ENCODE measurements at regions not wholly inside any gene's neighbourhood (a gene's known extent, or its start where the extent isn't known, plus 50 kb on each side); places are given as distances from the start of the nearest gene placed in this dataset.

- H3K4me3 ChIP-seq (ENCODE audit: low read length in 2 of 2), result no peak overlapping the region
- no peak overlapping the region for H3K27ac ChIP-seq (ENCODE audit: low read length)
- no peaks in the 10 kb centered on the region for H3K36me3 ChIP-seq (ENCODE audit: control insufficient read depth in 2 of 2, insufficient read depth in 2 of 2, low read length in 2 of 2)
- H3K9ac ChIP-seq (ENCODE audit: low read length in 2 of 2), result no peak overlapping the region
- no peaks in the 10 kb centered on the region for H3K27me3 ChIP-seq (ENCODE audit: control insufficient read depth in 1 of 2, insufficient read depth in 2 of 2, low read length in 2 of 2)
- peaks cover 0 to 2% of the 10 kb centered on the region in 2 donors for H3K9me3 ChIP-seq (ENCODE audit: control insufficient read depth in 2 of 2, low read length in 2 of 2)
- no peaks in the 10 kb centered on the region for H3K4me1 ChIP-seq (ENCODE audit: control insufficient read depth, insufficient read depth, low read length)
These were observed 389.8 kb upstream of the BRINP1 start for GRCh38 chr9:119758990-119759389.

GRCh38 chr9:119758241-119758640 is 389.0 kb upstream of the BRINP1 start:
- H3K4me3 ChIP-seq (ENCODE audit: low read length in 2 of 2), result no peak overlapping the region
- H3K9me3 ChIP-seq (ENCODE audit: control insufficient read depth in 2 of 2, low read length in 2 of 2), result peaks cover 0 to 2% of the 10 kb centered on the region in 2 donors
- H3K27me3 ChIP-seq (ENCODE audit: control insufficient read depth in 1 of 2, insufficient read depth in 2 of 2, low read length in 2 of 2), result no peaks in the 10 kb centered on the region
- no peaks in the 10 kb centered on the region for H3K4me1 ChIP-seq (ENCODE audit: control insufficient read depth, insufficient read depth, low read length)
- no peak overlapping the region for H3K27ac ChIP-seq (ENCODE audit: low read length)
- H3K9ac ChIP-seq (ENCODE audit: low read length in 2 of 2), result no peak overlapping the region
- no peaks in the 10 kb centered on the region for H3K36me3 ChIP-seq (ENCODE audit: control insufficient read depth in 2 of 2, insufficient read depth in 2 of 2, low read length in 2 of 2)

DNA sequence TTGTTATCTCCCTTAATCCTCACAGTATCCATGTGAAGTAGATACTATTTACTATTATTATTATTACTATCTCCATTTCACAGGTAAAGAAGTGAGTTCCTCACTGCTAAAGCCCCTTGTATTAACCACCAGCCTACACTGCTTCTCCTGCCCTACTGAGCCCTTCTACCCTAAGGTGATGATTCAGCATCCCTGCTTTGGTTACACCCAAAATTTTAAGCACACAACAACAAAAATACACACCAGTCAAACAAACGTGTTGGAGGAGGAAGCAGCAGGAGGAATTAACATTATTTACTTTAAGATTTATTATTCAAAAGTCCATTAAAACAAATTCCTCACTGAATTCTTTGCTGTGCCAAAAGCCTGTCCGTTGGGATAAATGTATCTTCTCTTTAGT is 370.2 kb upstream of the BRINP1 start:
- Histone ChIP-seq H3K27ac (ENCODE audit: low read length) (no peak overlapping the region), H3K36me3 (ENCODE audit: control insufficient read depth in 2 of 2, insufficient read depth in 2 of 2, low read length in 2 of 2) (no peaks in the 10 kb centered on the region), H3K9ac (ENCODE audit: low read length in 2 of 2) (no peak overlapping the region), H3K9me3 (ENCODE audit: control insufficient read depth in 2 of 2, low read length in 2 of 2) (peaks cover 0 to 4% of the 10 kb centered on the region in 2 donors), H3K4me3 (ENCODE audit: low read length in 2 of 2) (no peak overlapping the region), H3K27me3 (ENCODE audit: control insufficient read depth in 1 of 2, insufficient read depth in 2 of 2, low read length in 2 of 2) (no peaks in the 10 kb centered on the region), H3K4me1 (ENCODE audit: control insufficient read depth, insufficient read depth, low read length) (peaks cover 4% of the 10 kb centered on the region)

GRCh38 chr9:119736491-119737454 is 367.5 kb upstream of the BRINP1 start:
- Histone ChIP-seq H3K27me3 (ENCODE audit: control insufficient read depth in 1 of 2, insufficient read depth in 2 of 2, low read length in 2 of 2) (no peaks in the 10 kb centered on the region), H3K27ac (ENCODE audit: low read length) (no peak overlapping the region)

DNA sequence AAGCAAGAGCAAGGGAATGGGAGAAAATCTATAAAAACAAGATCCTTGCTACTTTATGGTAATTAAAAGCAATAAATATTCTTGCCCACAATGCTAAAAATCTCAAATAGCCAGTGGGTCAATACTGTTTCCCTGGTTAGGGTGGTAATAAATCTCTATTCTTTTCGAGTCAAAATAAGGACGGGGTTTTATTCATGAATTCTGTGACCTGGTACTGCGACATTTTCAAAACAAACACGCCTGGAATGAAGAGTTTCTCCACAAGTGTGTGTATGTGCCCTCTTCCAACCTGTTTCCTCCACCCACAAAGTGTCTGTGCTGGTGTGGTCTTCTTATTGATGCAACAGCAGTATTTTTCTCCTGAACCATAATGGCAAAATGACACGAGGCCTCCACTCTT is 358.8 kb upstream of the BRINP1 start:
- Histone ChIP-seq H3K27me3 (ENCODE audit: control insufficient read depth in 1 of 2, insufficient read depth in 2 of 2, low read length in 2 of 2) (peaks cover 0 to 4% of the 10 kb centered on the region in 2 donors), H3K27ac (ENCODE audit: low read length) (no peak overlapping the region), H3K4me1 (ENCODE audit: control insufficient read depth, insufficient read depth, low read length) (no peaks in the 10 kb centered on the region)

More at GRCh38 chr9:119736491-119737454, 367.5 kb upstream of the BRINP1 start:
- no peak overlapping the region for H3K9ac ChIP-seq (ENCODE audit: low read length in 2 of 2)
- H3K4me3 ChIP-seq (ENCODE audit: low read length in 2 of 2), result no peak overlapping the region
- H3K4me1 ChIP-seq (ENCODE audit: control insufficient read depth, insufficient read depth, low read length), result peaks cover 4% of the 10 kb centered on the region
- H3K36me3 ChIP-seq (ENCODE audit: control insufficient read depth in 2 of 2, insufficient read depth in 2 of 2, low read length in 2 of 2), result no peaks in the 10 kb centered on the region
- H3K9me3 ChIP-seq (ENCODE audit: control insufficient read depth in 2 of 2, low read length in 2 of 2), result peaks cover 0 to 4% of the 10 kb centered on the region in 2 donors

GRCh38 chr9:119726035-119726434 is 356.8 kb upstream of the BRINP1 start:
- no peak overlapping the region for H3K4me3 ChIP-seq (ENCODE audit: low read length in 2 of 2)
- H3K27me3 ChIP-seq (ENCODE audit: control insufficient read depth in 1 of 2, insufficient read depth in 2 of 2, low read length in 2 of 2), result peaks cover 0 to 4% of the 10 kb centered on the region in 2 donors
- H3K36me3 ChIP-seq (ENCODE audit: control insufficient read depth in 2 of 2, insufficient read depth in 2 of 2, low read length in 2 of 2), result no peaks in the 10 kb centered on the region
- no peak overlapping the region for H3K27ac ChIP-seq (ENCODE audit: low read length)
- H3K4me1 ChIP-seq (ENCODE audit: control insufficient read depth, insufficient read depth, low read length), result no peaks in the 10 kb centered on the region
- no peaks in the 10 kb centered on the region for H3K9me3 ChIP-seq (ENCODE audit: control insufficient read depth in 2 of 2, low read length in 2 of 2)
- no peak overlapping the region for H3K9ac ChIP-seq (ENCODE audit: low read length in 2 of 2)

More for the DNA sequence above, 358.8 kb upstream of the BRINP1 start:
- H3K9me3 ChIP-seq (ENCODE audit: control insufficient read depth in 2 of 2, low read length in 2 of 2), result no peaks in the 10 kb centered on the region
- no peak overlapping the region for H3K4me3 ChIP-seq (ENCODE audit: low read length in 2 of 2)
- no peaks in the 10 kb centered on the region for H3K36me3 ChIP-seq (ENCODE audit: control insufficient read depth in 2 of 2, insufficient read depth in 2 of 2, low read length in 2 of 2)
- no peak overlapping the region for H3K9ac ChIP-seq (ENCODE audit: low read length in 2 of 2)

DNA sequence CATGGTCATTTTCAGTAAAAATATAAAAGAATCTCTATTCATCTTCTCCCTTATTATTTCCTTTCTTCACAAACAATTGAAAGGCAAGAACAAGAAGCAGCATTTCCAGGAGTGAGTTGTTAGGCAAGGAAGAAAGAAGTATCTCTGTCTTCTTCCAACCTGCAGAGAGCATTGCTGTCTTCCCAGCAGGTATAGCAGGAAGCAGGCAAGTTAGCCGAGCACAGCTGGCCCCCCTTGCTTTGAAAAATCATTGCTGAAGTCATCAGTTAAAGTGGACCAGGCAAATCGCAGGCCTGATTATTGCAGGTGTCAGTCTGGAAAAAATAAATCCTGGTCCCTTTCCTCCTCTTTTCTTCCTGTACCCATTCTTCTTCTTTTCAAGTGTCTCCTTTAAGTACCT is 353.1 kb upstream of the BRINP1 start:
- no peak overlapping the region for H3K27ac ChIP-seq (ENCODE audit: low read length)
- H3K4me3 ChIP-seq (ENCODE audit: low read length in 2 of 2), result no peak overlapping the region
- no peak overlapping the region for H3K9ac ChIP-seq (ENCODE audit: low read length in 2 of 2)
- H3K9me3 ChIP-seq (ENCODE audit: control insufficient read depth in 2 of 2, low read length in 2 of 2), result no peaks in the 10 kb centered on the region
- H3K27me3 ChIP-seq (ENCODE audit: control insufficient read depth in 1 of 2, insufficient read depth in 2 of 2, low read length in 2 of 2), result peaks cover 0 to 4% of the 10 kb centered on the region in 2 donors
- H3K4me1 ChIP-seq (ENCODE audit: control insufficient read depth, insufficient read depth, low read length), result no peaks in the 10 kb centered on the region
- no peaks in the 10 kb centered on the region for H3K36me3 ChIP-seq (ENCODE audit: control insufficient read depth in 2 of 2, insufficient read depth in 2 of 2, low read length in 2 of 2)

GRCh38 chr9:119712325-119712724 is 343.1 kb upstream of the BRINP1 start:
- H3K9me3 ChIP-seq (ENCODE audit: control insufficient read depth in 2 of 2, low read length in 2 of 2), result no peaks in the 10 kb centered on the region
- no peaks in the 10 kb centered on the region for H3K27me3 ChIP-seq (ENCODE audit: control insufficient read depth in 1 of 2, insufficient read depth in 2 of 2, low read length in 2 of 2)
- H3K36me3 ChIP-seq (ENCODE audit: control insufficient read depth in 2 of 2, insufficient read depth in 2 of 2, low read length in 2 of 2), result no peaks in the 10 kb centered on the region
- no peak overlapping the region for H3K9ac ChIP-seq (ENCODE audit: low read length in 2 of 2)
- no peak overlapping the region for H3K4me3 ChIP-seq (ENCODE audit: low read length in 2 of 2)
- no peaks in the 10 kb centered on the region for H3K4me1 ChIP-seq (ENCODE audit: control insufficient read depth, insufficient read depth, low read length)
- H3K27ac ChIP-seq (ENCODE audit: low read length), result no peak overlapping the region

DNA sequence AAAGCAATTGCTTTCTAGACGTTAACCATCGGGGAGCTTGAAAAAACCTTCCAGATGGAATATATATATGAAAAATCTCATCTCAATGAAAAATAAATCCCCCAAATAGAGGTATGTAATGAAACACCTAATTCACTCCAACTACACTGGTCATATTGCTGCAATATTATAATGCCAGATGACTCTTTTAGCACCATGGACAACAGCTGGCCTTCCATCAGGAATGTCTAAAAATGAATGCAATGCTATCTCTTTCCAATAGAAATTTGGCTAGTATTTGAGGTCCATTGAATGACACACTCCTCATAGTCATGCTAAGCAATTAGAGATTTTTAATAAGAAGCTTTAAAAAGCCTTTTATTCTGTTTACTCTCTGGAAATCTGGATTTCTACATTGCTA is 340.2 kb upstream of the BRINP1 start:
- no peak overlapping the region for H3K27ac ChIP-seq (ENCODE audit: low read length)
- no peak overlapping the region for H3K9ac ChIP-seq (ENCODE audit: low read length in 2 of 2)
- H3K36me3 ChIP-seq (ENCODE audit: control insufficient read depth in 2 of 2, insufficient read depth in 2 of 2, low read length in 2 of 2), result no peaks in the 10 kb centered on the region

DNA sequence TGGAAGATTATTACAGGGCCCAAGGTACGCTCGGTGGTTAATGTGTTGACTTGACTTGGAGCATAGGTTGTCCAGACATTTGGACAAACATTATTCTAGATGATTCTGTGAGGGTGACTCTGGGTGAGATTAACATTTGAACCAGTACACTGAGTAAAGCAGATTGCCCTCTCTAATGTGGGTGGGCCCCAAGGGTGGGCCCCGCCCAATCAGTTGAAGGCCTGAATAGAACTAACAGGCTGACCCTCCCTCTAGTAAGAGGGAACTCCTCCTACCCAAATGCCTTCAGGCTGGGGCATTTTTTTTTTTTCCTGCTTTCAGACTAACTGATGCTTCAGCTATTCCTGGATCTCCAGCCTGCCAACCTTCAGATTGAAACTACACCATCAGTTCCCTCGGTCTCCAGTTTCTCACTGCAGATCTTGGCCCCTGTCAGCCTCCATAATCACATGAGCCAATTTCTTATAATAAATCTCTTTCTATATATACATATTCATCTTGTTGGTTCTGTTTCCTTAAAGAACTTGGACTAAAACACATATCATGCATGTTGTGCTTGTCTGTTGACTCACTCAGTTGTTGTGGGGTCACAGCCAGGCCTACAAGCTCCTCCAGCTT is 338.1 kb upstream of the BRINP1 start:
- H3K36me3 ChIP-seq (ENCODE audit: control insufficient read depth in 2 of 2, insufficient read depth in 2 of 2, low read length in 2 of 2), result no peaks in the 10 kb centered on the region
- H3K27ac ChIP-seq (ENCODE audit: low read length), result no peak overlapping the region
- no peak overlapping the region for H3K4me3 ChIP-seq (ENCODE audit: low read length in 2 of 2)

More for the DNA sequence above, 340.2 kb upstream of the BRINP1 start:
- Histone ChIP-seq H3K4me1 (ENCODE audit: control insufficient read depth, insufficient read depth, low read length) (no peaks in the 10 kb centered on the region), H3K4me3 (ENCODE audit: low read length in 2 of 2) (no peak overlapping the region), H3K9me3 (ENCODE audit: control insufficient read depth in 2 of 2, low read length in 2 of 2) (no peaks in the 10 kb centered on the region), H3K27me3 (ENCODE audit: control insufficient read depth in 1 of 2, insufficient read depth in 2 of 2, low read length in 2 of 2) (no peaks in the 10 kb centered on the region)

GRCh38 chr9:119701651-119702050 is 332.4 kb upstream of the BRINP1 start:
- Histone ChIP-seq H3K27me3 (ENCODE audit: control insufficient read depth in 1 of 2, insufficient read depth in 2 of 2, low read length in 2 of 2) (peaks cover 0 to 3% of the 10 kb centered on the region in 2 donors), H3K27ac (ENCODE audit: low read length) (no peak overlapping the region), H3K9me3 (ENCODE audit: control insufficient read depth in 2 of 2, low read length in 2 of 2) (no peaks in the 10 kb centered on the region), H3K4me3 (ENCODE audit: low read length in 2 of 2) (no peak overlapping the region), H3K36me3 (ENCODE audit: control insufficient read depth in 2 of 2, insufficient read depth in 2 of 2, low read length in 2 of 2) (no peaks in the 10 kb centered on the region), H3K9ac (ENCODE audit: low read length in 2 of 2) (no peak overlapping the region), H3K4me1 (ENCODE audit: control insufficient read depth, insufficient read depth, low read length) (no peaks in the 10 kb centered on the region)

More for the DNA sequence above, 338.1 kb upstream of the BRINP1 start:
- Histone ChIP-seq H3K9ac (ENCODE audit: low read length in 2 of 2) (no peak overlapping the region), H3K4me1 (ENCODE audit: control insufficient read depth, insufficient read depth, low read length) (no peaks in the 10 kb centered on the region), H3K9me3 (ENCODE audit: control insufficient read depth in 2 of 2, low read length in 2 of 2) (no peaks in the 10 kb centered on the region), H3K27me3 (ENCODE audit: control insufficient read depth in 1 of 2, insufficient read depth in 2 of 2, low read length in 2 of 2) (no peaks in the 10 kb centered on the region)

All from stomach smooth muscle (tissue), 2 donors.